ENCODE measurements at regions not wholly inside any gene's neighbourhood (a gene's known extent, or its start where the extent isn't known, plus 50 kb on each side); places are given as distances from the start of the nearest gene placed in this dataset.

DNA sequence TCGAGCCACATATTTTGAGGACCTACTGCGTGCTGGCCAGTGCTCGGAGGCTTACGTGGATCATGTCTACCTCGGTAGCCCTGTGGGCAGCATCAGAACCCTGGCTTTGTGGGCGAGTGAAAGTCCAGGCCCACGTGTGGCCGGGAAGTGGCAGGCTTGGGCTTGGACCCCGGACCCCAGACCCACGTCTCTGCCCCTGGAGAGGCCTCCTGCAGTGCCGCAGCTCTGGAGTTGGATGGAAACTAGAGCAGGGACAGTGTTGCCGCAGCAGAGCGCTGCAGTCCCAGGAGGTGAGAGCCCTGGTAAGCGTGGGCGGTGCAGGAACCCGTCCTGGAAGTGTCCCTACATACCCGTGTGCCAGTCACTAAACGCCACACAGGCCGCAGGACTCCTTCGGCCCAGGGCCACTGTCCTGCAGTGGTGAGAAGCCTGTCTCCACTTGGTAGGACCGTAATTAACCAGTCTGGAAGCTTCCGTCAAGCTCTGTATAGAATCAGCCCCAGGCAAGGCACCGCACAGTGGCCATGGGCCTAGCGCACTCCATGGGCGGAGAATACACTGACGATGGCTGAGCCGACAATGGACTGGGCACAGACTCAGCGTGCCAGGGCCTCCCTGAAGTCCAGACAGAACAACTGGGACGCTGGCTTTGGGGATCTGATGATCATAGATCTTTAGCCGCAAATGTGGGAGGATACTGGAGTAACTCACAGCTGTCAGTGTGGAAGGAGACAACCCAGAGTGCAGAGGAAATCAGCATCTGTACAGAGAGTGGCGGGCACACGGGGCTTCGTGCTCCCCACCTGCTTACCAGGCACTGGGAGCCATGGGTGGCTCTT is 219.5 kb downstream of the KIF26A start:
- no peak for TF ChIP-seq EZH2 (IDR thresholded peaks at IDR 0.05; ENCODE audit: borderline replicate concordance, insufficient read depth, low read depth, low read length, poor library complexity, severe bottlenecking)
- TF ChIP-seq, protein P1, sequence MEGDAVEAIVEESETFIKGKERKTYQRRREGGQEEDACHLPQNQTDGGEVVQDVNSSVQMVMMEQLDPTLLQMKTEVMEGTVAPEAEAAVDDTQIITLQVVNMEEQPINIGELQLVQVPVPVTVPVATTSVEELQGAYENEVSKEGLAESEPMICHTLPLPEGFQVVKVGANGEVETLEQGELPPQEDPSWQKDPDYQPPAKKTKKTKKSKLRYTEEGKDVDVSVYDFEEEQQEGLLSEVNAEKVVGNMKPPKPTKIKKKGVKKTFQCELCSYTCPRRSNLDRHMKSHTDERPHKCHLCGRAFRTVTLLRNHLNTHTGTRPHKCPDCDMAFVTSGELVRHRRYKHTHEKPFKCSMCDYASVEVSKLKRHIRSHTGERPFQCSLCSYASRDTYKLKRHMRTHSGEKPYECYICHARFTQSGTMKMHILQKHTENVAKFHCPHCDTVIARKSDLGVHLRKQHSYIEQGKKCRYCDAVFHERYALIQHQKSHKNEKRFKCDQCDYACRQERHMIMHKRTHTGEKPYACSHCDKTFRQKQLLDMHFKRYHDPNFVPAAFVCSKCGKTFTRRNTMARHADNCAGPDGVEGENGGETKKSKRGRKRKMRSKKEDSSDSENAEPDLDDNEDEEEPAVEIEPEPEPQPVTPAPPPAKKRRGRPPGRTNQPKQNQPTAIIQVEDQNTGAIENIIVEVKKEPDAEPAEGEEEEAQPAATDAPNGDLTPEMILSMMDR (IDR thresholded peaks at IDR 0.05) = no peak
- Mint-ChIP-seq H3K27me3 (peaks cover 16% of the 10 kb centered on the region), H3K9me3 (ENCODE audit: insufficient read depth) (no peaks in the 10 kb centered on the region), H3K4me1 (no peaks in the 10 kb centered on the region), H3K4me3 (no peak overlapping the region), H3K27ac (no peak overlapping the region)
- Histone ChIP-seq H3K4me3 (ENCODE audit: control extremely low read depth in 1 of 5, extremely low read depth in 1 of 5, insufficient read depth in 1 of 5, low read depth in 2 of 5, low read length in 4 of 5) (no peak overlapping the region), H4K20me1 (ENCODE audit: control insufficient read depth, insufficient read depth, low read length, poor library complexity, severe bottlenecking) (no peaks in the 10 kb centered on the region), H3K27ac (ENCODE audit: low read length in 2 of 2) (no peak overlapping the region), H3K36me3 (replicated peaks in 1 of 2; ENCODE audit: control extremely low read depth in 1 of 2, control insufficient read depth in 1 of 2, extremely low read depth in 1 of 2, insufficient read depth in 2 of 2, low read length in 1 of 2) (no peaks in the 10 kb centered on the region), H3K27me3 (replicated peaks in 1 of 4; ENCODE audit: control extremely low read depth in 1 of 4, control insufficient read depth in 3 of 4, insufficient read depth in 4 of 4, low read length in 3 of 4) (peaks cover 0 to 4% (median 0%) of the 10 kb centered on the region in 4 experiments), H2AFZ (ENCODE audit: insufficient read depth, low read depth, low read length, poor library complexity, severe bottlenecking) (no peak overlapping the region), H3K9ac (ENCODE audit: low read length) (no peak overlapping the region), H3K4me1 (ENCODE audit: control insufficient read depth in 2 of 2, insufficient read depth in 2 of 2, low read length in 2 of 2) (no peaks in the 10 kb centered on the region), H3K9me3 (ENCODE audit: control extremely low read depth in 1 of 3, control insufficient read depth in 2 of 3, insufficient read depth in 1 of 3, low read length in 2 of 3) (peaks cover 0 to 13% (median 0%) of the 10 kb centered on the region in 3 donors), H3K4me2 (replicated peaks; ENCODE audit: low read depth, low read length, poor library complexity, severe bottlenecking) (no peak overlapping the region), H3K79me2 (ENCODE audit: control insufficient read depth, insufficient read depth, low read length) (no peaks in the 10 kb centered on the region)
- ATAC-seq (ENCODE audit: low read depth) = no peak
- ChIA-PET CTCF (no interaction called here), POLR2A (no interaction called here)
- no peak for DNase-seq
- intact Hi-C loops (cut with micrococcal nuclease) = no loop called here
- WGBS (ENCODE audit: insufficient coverage) = 91% methylated on average over 33 of the region's 33 CpGs

GRCh38 chr14:104358528-104359300 is 220.3 kb downstream of the KIF26A start:
- POLR2A ChIA-PET = no interaction called here
- peaks cover 0 to 4% (median 0%) of the 10 kb centered on the region in 4 experiments for H3K27me3 ChIP-seq (replicated peaks in 1 of 4; ENCODE audit: control extremely low read depth in 1 of 4, control insufficient read depth in 3 of 4, insufficient read depth in 4 of 4, low read length in 3 of 4)
- TF ChIP-seq, protein P1 (IDR thresholded peaks at IDR 0.05) = no peak
- no peak for TF ChIP-seq EZH2 (IDR thresholded peaks at IDR 0.05; ENCODE audit: borderline replicate concordance, insufficient read depth, low read depth, low read length, poor library complexity, severe bottlenecking)

More at GRCh38 chr14:104358528-104359300, 220.3 kb downstream of the KIF26A start:
- H3K4me3 ChIP-seq (ENCODE audit: control extremely low read depth in 1 of 5, extremely low read depth in 1 of 5, insufficient read depth in 1 of 5, low read depth in 2 of 5, low read length in 4 of 5) = no peak overlapping the region
- CTCF ChIA-PET = no interaction called here
- DNase-seq (no peak), ATAC-seq (ENCODE audit: low read depth) (no peak)
- no peaks in the 10 kb centered on the region for H3K9me3 Mint-ChIP-seq (ENCODE audit: insufficient read depth)
- H3K4me1 Mint-ChIP-seq = no peaks in the 10 kb centered on the region
- H4K20me1 ChIP-seq (ENCODE audit: control insufficient read depth, insufficient read depth, low read length, poor library complexity, severe bottlenecking) = no peaks in the 10 kb centered on the region
- peaks cover 12% of the 10 kb centered on the region for H3K27me3 Mint-ChIP-seq
- no peak overlapping the region for H3K4me3 Mint-ChIP-seq
- no peak overlapping the region for H3K9ac ChIP-seq (ENCODE audit: low read length)
- H3K27ac ChIP-seq (ENCODE audit: low read length in 2 of 2) = no peak overlapping the region
- H3K27ac Mint-ChIP-seq = no peak overlapping the region
- no peaks in the 10 kb centered on the region for H3K36me3 ChIP-seq (replicated peaks in 1 of 2; ENCODE audit: control extremely low read depth in 1 of 2, control insufficient read depth in 1 of 2, extremely low read depth in 1 of 2, insufficient read depth in 2 of 2, low read length in 1 of 2)
- H3K79me2 ChIP-seq (ENCODE audit: control insufficient read depth, insufficient read depth, low read length) = no peaks in the 10 kb centered on the region
- H3K4me2 ChIP-seq (replicated peaks; ENCODE audit: low read depth, low read length, poor library complexity, severe bottlenecking) = no peak overlapping the region
- WGBS (ENCODE audit: insufficient coverage) = 89% methylated on average over 18 of the region's 18 CpGs
- intact Hi-C loops (cut with micrococcal nuclease) = no loop called here
- no peaks in the 10 kb centered on the region for H3K4me1 ChIP-seq (ENCODE audit: control insufficient read depth in 2 of 2, insufficient read depth in 2 of 2, low read length in 2 of 2)
- H2AFZ ChIP-seq (ENCODE audit: insufficient read depth, low read depth, low read length, poor library complexity, severe bottlenecking) = no peak overlapping the region
- H3K9me3 ChIP-seq (ENCODE audit: control extremely low read depth in 1 of 3, control insufficient read depth in 2 of 3, insufficient read depth in 1 of 3, low read length in 2 of 3) = peaks cover 0 to 6% (median 0%) of the 10 kb centered on the region in 3 donors
